Neuronal stem cell (in vitro differentiated cells): ENCODE measurements at regions not wholly inside any gene's neighbourhood (a gene's known extent, or its start where the extent isn't known, plus 50 kb on each side); places are given as distances from the start of the nearest gene placed in this dataset.
"Not testable (repeated sequence)": the region's sequence is repeated elsewhere in the genome, so short reads cannot be mapped to it uniquely, and the experiment has no call there.

Source experiments
- DNase-seq: peaks from one replicate; pipeline ENCODE4 v3.0.0-alpha.2; 2013; ENCODE audit warnings: low spot score
- H2AFZ ChIP-seq: one replicate; pipeline ENCODE4 v1.6.1; 2013; ENCODE audit warnings: mild to moderate bottlenecking, low read length, inconsistent platforms
- H2AK5ac ChIP-seq: 2 replicates; pipeline ENCODE4 v1.6.1; 2013; ENCODE audit warnings: low read depth, mild to moderate bottlenecking, inconsistent platforms, low read length, moderate library complexity, mixed read lengths
- H2BK120ac ChIP-seq: 2 replicates; pipeline ENCODE4 v1.6.1; 2013; ENCODE audit warnings: low read depth, mild to moderate bottlenecking, inconsistent platforms, low read length, moderate library complexity, mixed read lengths
- H2BK12ac ChIP-seq: one replicate; pipeline ENCODE4 v1.6.1; 2013; ENCODE audit warnings: low read length, inconsistent platforms
- H2BK15ac ChIP-seq: 2 replicates; pipeline ENCODE4 v1.6.1; 2013; ENCODE audit warnings: mild to moderate bottlenecking, low read length, inconsistent platforms, mixed read lengths
- H2BK5ac ChIP-seq: one replicate; pipeline ENCODE4 v1.6.1; 2013; ENCODE audit warnings: inconsistent platforms, mild to moderate bottlenecking, low read length, moderate library complexity
- H3K14ac ChIP-seq: one replicate; pipeline ENCODE4 v1.6.1; 2013; ENCODE audit warnings: low read length, inconsistent platforms
- H3K18ac ChIP-seq: 2 replicates; pipeline ENCODE4 v1.6.1; 2013; ENCODE audit warnings: low read length, inconsistent platforms
- H3K23ac ChIP-seq: 2 replicates; pipeline ENCODE4 v1.6.1; 2013; ENCODE audit warnings: low read depth, mild to moderate bottlenecking, mixed read lengths, low read length, inconsistent platforms; ENCODE audit not compliant: poor library complexity
- H3K27ac ChIP-seq: replicated peaks from 3 replicates; pipeline ENCODE4 v1.5.1; 2013; ENCODE audit warnings: low read length, inconsistent platforms
- H3K27me3 ChIP-seq, 3 experiments: 2 replicates each; pipeline ENCODE4 v1.6.1; 2013; ENCODE audit warnings: low read length in 3 of 3, mild to moderate bottlenecking in 2 of 3, inconsistent platforms in 1 of 3, low read depth in 1 of 3, mixed read lengths in 1 of 3, moderate library complexity in 1 of 3; ENCODE audit not compliant: control insufficient read depth in 3 of 3, insufficient read depth in 3 of 3
- H3K36me3 ChIP-seq, 2 donors: replicated peaks in 1 of 2; 2 replicates each; pipeline ENCODE4 v1.6.1; 2013; ENCODE audit warnings: low read length in 2 of 2; ENCODE audit not compliant: control insufficient read depth in 2 of 2, insufficient read depth in 2 of 2
- H3K4ac ChIP-seq: 2 replicates; pipeline ENCODE4 v1.6.1; 2013; ENCODE audit warnings: inconsistent platforms, mild to moderate bottlenecking, low read length, moderate library complexity
- H3K4me1 ChIP-seq, 2 donors: 1 replicate in 1 of 2; 2 replicates in 1 of 2; pipeline ENCODE4 v1.6.1; 2013; ENCODE audit warnings: low read length in 2 of 2, low read depth in 1 of 2; ENCODE audit not compliant: control insufficient read depth in 2 of 2, insufficient read depth in 1 of 2
- H3K4me2 ChIP-seq: one replicate; pipeline ENCODE4 v1.6.1; 2013; ENCODE audit warnings: mild to moderate bottlenecking, low read length, inconsistent platforms; ENCODE audit not compliant: insufficient read depth, poor library complexity, severe bottlenecking
- H3K4me3 ChIP-seq, 2 donors: 2 replicates each; pipeline ENCODE4 v1.5.1; 2013; ENCODE audit warnings: low read length in 2 of 2, mild to moderate bottlenecking in 2 of 2, inconsistent platforms in 1 of 2, moderate library complexity in 1 of 2
- H3K79me1 ChIP-seq: one replicate; pipeline ENCODE4 v1.6.1; 2013; ENCODE audit warnings: low read depth, mild to moderate bottlenecking, inconsistent platforms, low read length, moderate library complexity
- H3K9ac ChIP-seq: one replicate; pipeline ENCODE4 v1.6.1; 2013; ENCODE audit warnings: mild to moderate bottlenecking, low read depth, low read length, inconsistent platforms; ENCODE audit not compliant: poor library complexity
- H3K9me3 ChIP-seq, 2 donors: replicated peaks in 1 of 2; 2 replicates each; pipeline versions ENCODE3 to v1.6.1; 2013; ENCODE audit warnings: low read length in 2 of 2, mild to moderate bottlenecking in 2 of 2, inconsistent platforms in 1 of 2, low read depth in 1 of 2, mixed read lengths in 1 of 2, moderate library complexity in 1 of 2; ENCODE audit not compliant: control insufficient read depth in 2 of 2, insufficient read depth in 1 of 2
- H4K8ac ChIP-seq: one replicate; pipeline ENCODE4 v1.6.1; 2013; ENCODE audit warnings: low read depth, mild to moderate bottlenecking, inconsistent platforms, low read length, moderate library complexity
- H4K91ac ChIP-seq: one replicate; pipeline ENCODE4 v1.6.1; 2013; ENCODE audit warnings: low read length, low read depth, mild to moderate bottlenecking, inconsistent platforms; ENCODE audit not compliant: poor library complexity
- WGBS, 2 donors: extraction: QIAGEN DNeasy Blood & Tissue Kit; methylation state at CpG; one replicate each; pipeline ENCODE4 v1.1.7; 2013; ENCODE audit warnings: missing lambda C conversion rate in 2 of 2, mixed read lengths in 1 of 2; ENCODE audit not compliant: insufficient read length in 2 of 2, insufficient replicate concordance in 1 of 2; ENCODE audit errors: extremely low coverage in 2 of 2; 5-methylcytosine and 5-hydroxymethylcytosine counted together

DNA sequence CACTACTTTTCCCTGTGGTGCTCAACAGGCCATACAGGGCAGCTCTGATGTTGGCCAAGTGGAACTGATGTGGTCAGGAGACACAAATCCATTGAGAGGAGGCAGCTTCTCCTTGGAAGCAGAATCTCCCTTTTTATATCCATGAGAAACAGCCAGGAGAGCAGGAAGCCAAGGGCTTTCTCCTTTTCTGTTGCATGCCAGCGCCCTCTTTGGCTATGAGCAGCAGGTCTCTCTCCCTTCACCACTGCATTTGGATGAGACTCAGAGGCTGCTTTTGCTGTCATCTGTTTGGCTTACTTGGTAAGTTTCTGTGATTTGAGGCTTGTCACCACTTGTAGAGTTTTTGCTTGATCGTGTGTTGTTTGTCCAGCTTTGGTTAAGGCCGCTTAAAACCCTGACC is 202.2 kb upstream of the PLGLB1 start:
- H3K4me2 ChIP-seq, H3K27ac ChIP-seq, H3K14ac ChIP-seq: not testable (repeated sequence)

DNA sequence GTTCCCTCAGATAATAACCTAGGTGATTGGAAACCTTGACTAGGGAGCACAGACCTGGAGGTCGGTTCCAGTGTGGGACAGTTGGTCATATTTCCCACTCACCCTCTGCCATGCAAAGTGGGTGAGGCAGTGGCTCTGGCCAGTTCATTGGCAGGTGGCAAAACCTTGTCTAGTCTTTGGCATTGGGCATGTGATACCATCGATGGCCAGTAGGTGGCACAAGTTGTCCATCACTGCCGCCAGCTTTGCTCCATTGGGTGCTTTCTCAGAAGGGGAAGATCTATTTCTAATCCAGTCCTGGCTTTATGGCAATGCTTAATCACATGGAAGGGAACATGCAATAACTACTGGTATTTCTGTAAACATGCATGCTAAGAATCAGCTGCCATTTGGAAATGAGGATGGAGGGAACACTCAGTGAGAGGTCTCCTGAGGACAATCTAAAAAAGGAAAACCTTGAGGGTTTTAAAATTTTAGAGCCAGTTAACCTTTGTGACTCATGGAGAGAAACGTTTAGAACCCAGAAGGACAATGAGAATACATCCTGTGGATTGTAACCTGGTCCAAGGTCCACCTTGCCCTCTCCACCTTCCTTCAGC is 207.5 kb upstream of the PLGLB1 start:
- H3K23ac ChIP-seq, H2BK12ac ChIP-seq, H2AFZ ChIP-seq, H3K4ac ChIP-seq, H4K8ac ChIP-seq, H3K27ac ChIP-seq, H3K9ac ChIP-seq, H3K79me1 ChIP-seq, H3K36me3 ChIP-seq, H3K9me3 ChIP-seq, DNase-seq, H3K14ac ChIP-seq, H3K27me3 ChIP-seq, H2BK5ac ChIP-seq, H2AK5ac ChIP-seq, H3K18ac ChIP-seq, H3K4me1 ChIP-seq, H4K91ac ChIP-seq, H3K4me2 ChIP-seq, H2BK15ac ChIP-seq, H3K4me3 ChIP-seq, H2BK120ac ChIP-seq: not testable (repeated sequence)
- no CpG with 5 or more reads among the region's 4 CpGs for WGBS, 2 donors

More for the DNA sequence above, 202.2 kb upstream of the PLGLB1 start:
- not testable (repeated sequence) for H4K91ac ChIP-seq, H3K9me3 ChIP-seq, H3K27me3 ChIP-seq, H3K4ac ChIP-seq, H3K9ac ChIP-seq, H4K8ac ChIP-seq, H2BK5ac ChIP-seq, DNase-seq, H2BK15ac ChIP-seq, H3K18ac ChIP-seq, H2BK12ac ChIP-seq, H3K4me3 ChIP-seq, H2AK5ac ChIP-seq, H2BK120ac ChIP-seq, H3K23ac ChIP-seq, H3K4me1 ChIP-seq, H3K79me1 ChIP-seq, H3K36me3 ChIP-seq, H2AFZ ChIP-seq
- WGBS, 2 donors = no CpG with 5 or more reads among the region's 3 CpGs

DNA sequence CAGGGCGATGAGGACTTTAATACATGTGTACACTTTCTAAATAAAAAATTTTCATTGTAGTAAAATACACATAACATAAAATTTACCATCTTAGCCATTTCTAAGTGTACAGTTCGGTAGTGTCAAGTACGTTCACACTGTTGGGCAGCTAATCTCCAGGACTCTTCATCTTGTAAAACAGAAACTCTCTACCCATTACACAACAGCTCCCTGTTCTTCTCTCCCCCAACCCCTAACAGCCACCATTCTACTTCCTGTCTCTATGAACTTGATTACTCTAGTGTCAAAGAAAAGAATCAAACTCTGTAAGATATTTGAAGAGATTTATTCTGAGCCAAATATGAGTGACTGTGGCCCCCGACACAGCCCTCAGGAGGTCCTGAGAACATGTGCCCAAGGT is 208.3 kb upstream of the PLGLB1 start:
- H2AFZ ChIP-seq, H3K9ac ChIP-seq, H3K14ac ChIP-seq, H2BK12ac ChIP-seq, H2AK5ac ChIP-seq, H4K8ac ChIP-seq, H3K4me1 ChIP-seq, DNase-seq, H2BK120ac ChIP-seq, H2BK15ac ChIP-seq, H3K4me3 ChIP-seq, H3K4me2 ChIP-seq, H3K9me3 ChIP-seq, H3K4ac ChIP-seq, H3K23ac ChIP-seq, H3K36me3 ChIP-seq, H3K27ac ChIP-seq, H3K27me3 ChIP-seq, H4K91ac ChIP-seq, H3K18ac ChIP-seq, H3K79me1 ChIP-seq, H2BK5ac ChIP-seq: not testable (repeated sequence)
- no CpG with 5 or more reads among the region's 4 CpGs for WGBS, 2 donors

DNA sequence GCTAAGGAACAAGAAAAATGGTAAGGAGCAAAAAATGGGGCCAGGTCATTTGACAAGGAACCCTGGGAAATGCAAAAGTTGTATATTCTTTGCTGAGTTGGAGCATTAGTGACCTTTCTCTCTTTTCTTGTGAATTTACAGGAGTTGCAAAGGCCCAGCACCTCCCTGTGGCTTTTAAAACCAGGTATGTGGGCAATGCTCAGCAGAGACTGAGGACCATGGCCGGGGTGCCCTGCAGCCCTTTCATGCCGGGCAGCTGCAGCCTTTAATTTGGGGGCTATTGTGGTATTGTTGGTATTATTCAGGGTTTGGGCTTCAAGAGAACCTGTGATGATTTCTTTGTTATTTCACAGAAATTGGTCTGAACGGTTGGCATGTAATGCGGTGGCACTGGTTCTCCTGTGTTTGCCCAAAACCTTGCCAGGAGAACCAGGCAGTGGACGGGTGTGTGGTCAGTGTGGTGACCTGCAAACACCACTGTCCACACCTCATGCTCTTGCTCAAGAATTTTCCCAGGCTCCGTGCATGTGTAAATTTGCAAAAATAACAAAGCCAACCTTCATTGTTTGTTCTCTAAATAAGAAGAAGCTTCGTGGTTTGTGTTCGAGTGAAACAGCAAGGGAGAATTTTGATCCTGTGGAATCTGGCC is 213.8 kb upstream of the PLGLB1 start:
- not testable (repeated sequence) for H2BK12ac ChIP-seq, H3K18ac ChIP-seq, H3K36me3 ChIP-seq, H2AFZ ChIP-seq, H3K4me3 ChIP-seq, H3K4me2 ChIP-seq, H3K79me1 ChIP-seq, H2BK120ac ChIP-seq, H2BK5ac ChIP-seq, H3K14ac ChIP-seq, H2BK15ac ChIP-seq, H3K9me3 ChIP-seq, H3K23ac ChIP-seq, H4K91ac ChIP-seq, H3K27me3 ChIP-seq, H3K27ac ChIP-seq, DNase-seq, H2AK5ac ChIP-seq, H3K4me1 ChIP-seq, H4K8ac ChIP-seq, H3K9ac ChIP-seq, H3K4ac ChIP-seq
- WGBS, 2 donors = no CpG with 5 or more reads among the region's 8 CpGs
